ENCODE measurements at regions not wholly inside any gene's neighbourhood (a gene's known extent, or its start where the extent isn't known, plus 50 kb on each side); places are given as distances from the start of the nearest gene placed in this dataset.

- no peak for TF ChIP-seq CTCF (IDR thresholded peaks at IDR 0.05)
Observed at GRCh38 chr3:76889911-76890310, 150.0 kb upstream of the ROBO2 start.

- no peak for TF ChIP-seq CTCF (IDR thresholded peaks at IDR 0.05)
Observed at GRCh38 chr3:76897076-76897475, 142.8 kb upstream of the ROBO2 start.

- TF ChIP-seq CTCF (IDR thresholded peaks at IDR 0.05): no peak
Observed at GRCh38 chr3:76900596-76900995, 139.3 kb upstream of the ROBO2 start.

- no peak for TF ChIP-seq CTCF (IDR thresholded peaks at IDR 0.05)
Observed at GRCh38 chr3:76908156-76908555, 131.7 kb upstream of the ROBO2 start.

- TF ChIP-seq CTCF (IDR thresholded peaks at IDR 0.05): no peak
Observed at GRCh38 chr3:76912841-76913383, 127.0 kb upstream of the ROBO2 start.

GRCh38 chr3:76917436-76917835 lies 122.5 kb upstream of the ROBO2 start:
- TF ChIP-seq CTCF (IDR thresholded peaks at IDR 0.05): no peak

GRCh38 chr3:76920511-76920910 lies 119.4 kb upstream of the ROBO2 start:
- no peak for TF ChIP-seq CTCF (IDR thresholded peaks at IDR 0.05)

GRCh38 chr3:76923485-76923884 lies 116.4 kb upstream of the ROBO2 start:
- TF ChIP-seq CTCF (IDR thresholded peaks at IDR 0.05): no peak

All from LNCAP (cell line).